Fibroblast of gingiva (primary cell): ENCODE measurements at regions not wholly inside any gene's neighbourhood (a gene's known extent, or its start where the extent isn't known, plus 50 kb on each side); places are given as distances from the start of the nearest gene placed in this dataset.

Experiments used
- DNase-seq: peaks from one replicate; pipeline ENCODE4 v3.0.0-alpha.2; 2011; ENCODE audit warnings: low read depth

GRCh38 chr9:12874395-12874794 lies 99.6 kb downstream of the LURAP1L start:
- DNase-seq = peak; percentile 41

- no peak for DNase-seq
Measured at GRCh38 chr9:12875191-12875590, 100.4 kb downstream of the LURAP1L start.

GRCh38 chr9:12876872-12877271 lies 102.1 kb downstream of the LURAP1L start:
- no peak for DNase-seq

GRCh38 chr9:12878351-12878978 lies 103.6 kb downstream of the LURAP1L start:
- DNase-seq = peak; percentile 59

- DNase-seq = no peak
Measured at GRCh38 chr9:12879961-12880360, 105.1 kb downstream of the LURAP1L start.

DNA sequence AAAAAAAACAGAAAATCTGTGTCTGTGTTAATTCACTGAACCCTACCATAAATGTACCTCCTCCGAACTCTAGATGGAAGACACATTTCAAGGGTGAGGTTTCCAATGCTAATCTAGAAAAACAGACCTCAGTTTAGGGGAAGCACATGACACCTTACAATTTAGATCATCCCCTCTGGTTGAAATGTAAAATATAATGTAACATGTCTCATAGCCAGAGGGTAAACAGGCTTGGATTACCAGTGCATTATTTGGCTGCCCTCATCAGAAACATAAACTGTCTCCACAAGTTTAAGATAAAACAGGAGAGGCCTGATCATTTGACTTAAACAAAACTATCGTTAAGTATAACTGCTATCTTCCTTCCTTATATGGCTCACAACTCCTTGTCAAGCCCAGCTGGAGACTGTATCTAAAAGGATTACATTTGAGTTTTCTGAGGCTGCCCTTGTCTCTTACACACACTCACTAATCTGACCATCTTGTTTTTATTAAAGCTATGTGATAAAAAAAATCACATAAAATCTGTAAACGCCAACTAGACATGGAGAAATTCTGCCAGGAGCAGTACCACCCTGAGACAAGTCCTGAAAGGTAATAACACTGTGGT lies 105.7 kb downstream of the LURAP1L start:
- no peak for DNase-seq

GRCh38 chr9:12882430-12882829 lies 107.6 kb downstream of the LURAP1L start:
- DNase-seq = peak; percentile 88

GRCh38 chr9:12884736-12885395 lies 110.0 kb downstream of the LURAP1L start:
- peak; percentile 80 for DNase-seq

- DNase-seq = no peak
Measured at GRCh38 chr9:12889402-12890106, 114.7 kb downstream of the LURAP1L start.

DNA sequence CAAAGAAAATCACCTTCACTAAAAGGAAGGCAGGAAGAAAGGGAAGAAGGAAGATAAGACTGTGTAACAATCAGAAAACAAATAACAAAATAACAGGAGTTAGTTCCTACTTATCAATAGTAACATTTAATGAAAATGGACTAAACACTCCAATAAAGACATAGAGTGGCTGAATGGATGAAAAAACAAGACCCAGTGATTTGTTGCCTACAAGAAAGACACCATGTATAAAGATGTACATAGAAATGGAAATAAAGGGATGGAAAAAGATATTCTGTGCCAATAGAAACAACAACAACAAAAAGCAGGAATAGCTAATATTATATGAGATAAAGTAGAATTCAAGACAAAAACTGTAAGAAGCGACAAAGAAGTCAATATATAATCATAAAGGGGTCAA lies 116.8 kb downstream of the LURAP1L start:
- no peak for DNase-seq

DNA sequence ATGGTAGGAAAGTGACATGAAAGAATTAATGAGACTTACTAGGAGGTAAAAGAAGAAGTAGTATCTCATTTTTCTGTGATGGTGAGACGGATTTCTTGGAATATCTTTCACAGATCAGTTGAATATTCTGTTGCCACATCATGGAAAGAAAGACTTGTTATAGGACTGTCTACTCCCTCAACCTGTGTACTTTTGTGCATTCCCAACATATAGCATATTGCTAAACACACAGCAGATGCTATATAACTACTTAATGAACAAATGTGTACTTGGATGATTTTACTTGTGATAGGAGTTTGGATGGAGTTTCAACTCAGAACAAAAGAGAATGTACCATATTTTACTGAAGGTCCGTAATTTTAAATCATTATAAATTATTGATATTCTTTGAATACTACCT lies 128.5 kb downstream of the LURAP1L start:
- no peak for DNase-seq

- DNase-seq = no peak
Measured at GRCh38 chr9:12904261-12905000, 129.6 kb downstream of the LURAP1L start.

DNA sequence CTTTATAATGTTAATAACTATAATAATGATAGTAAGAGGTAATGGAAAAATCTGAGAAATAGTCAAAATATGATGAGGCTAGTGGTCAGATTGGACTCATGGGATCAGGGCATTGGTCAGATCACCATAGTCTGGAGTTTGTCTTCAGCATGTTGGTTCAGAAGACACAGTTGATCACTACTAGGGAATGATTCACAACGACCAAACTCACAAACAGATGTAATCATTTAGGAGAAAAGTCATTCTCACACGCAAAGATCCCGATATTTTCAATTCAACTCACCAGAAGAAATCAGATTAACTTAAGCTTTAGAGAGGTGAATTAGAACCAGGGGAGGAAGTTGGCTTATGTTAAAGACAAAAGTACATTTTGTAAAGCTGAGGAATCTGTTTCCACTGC lies 131.8 kb downstream of the LURAP1L start:
- no peak for DNase-seq

DNA sequence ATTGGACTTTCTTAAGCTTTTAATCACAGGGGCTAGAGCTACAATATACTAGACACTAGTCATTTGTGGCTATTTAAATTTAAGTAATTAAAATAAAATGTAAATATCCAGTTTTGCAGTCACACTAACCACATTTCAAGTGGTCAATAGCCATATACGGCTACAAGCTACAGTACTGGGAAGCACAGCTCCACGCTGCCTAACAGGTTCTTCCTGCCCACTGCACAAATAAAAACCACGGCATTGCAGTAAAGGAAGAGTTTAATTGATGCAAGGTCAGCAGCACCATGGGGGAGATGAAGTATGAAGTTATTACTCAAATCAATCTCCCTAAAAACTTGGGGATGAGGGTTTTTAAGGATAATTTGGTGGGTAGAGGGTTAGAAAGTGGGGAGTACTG lies 134.1 kb downstream of the LURAP1L start:
- no peak for DNase-seq

DNA sequence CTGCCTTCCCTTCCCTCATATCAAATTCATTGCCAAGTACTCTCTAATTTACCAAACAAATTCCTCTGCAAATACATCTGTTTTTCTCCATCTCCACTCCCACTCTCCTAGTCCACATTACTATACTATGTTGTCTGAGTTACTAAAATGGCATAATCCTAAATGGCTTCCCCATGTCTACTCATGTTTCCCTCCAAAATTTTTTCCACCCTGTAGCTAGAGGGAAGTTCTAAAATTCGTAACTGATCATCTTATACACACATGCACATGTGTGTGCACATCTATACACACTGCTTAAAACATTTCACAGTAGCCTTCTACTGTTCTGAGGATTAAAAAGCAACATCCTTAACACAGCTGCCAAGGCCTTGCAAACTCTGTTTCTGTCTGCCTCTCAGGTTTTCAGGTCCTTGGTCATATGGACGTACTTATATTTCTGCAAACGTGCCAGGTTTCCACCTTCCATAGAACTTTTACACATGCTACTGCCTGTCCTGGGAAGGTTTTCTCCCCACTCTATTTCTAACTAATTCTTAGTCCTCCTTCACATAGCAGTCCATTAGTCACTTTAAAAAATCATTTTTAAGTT lies 140.6 kb downstream of the LURAP1L start:
- DNase-seq = no peak

GRCh38 chr9:12916042-12916441 lies 141.2 kb downstream of the LURAP1L start:
- peak; percentile 71 for DNase-seq

DNA sequence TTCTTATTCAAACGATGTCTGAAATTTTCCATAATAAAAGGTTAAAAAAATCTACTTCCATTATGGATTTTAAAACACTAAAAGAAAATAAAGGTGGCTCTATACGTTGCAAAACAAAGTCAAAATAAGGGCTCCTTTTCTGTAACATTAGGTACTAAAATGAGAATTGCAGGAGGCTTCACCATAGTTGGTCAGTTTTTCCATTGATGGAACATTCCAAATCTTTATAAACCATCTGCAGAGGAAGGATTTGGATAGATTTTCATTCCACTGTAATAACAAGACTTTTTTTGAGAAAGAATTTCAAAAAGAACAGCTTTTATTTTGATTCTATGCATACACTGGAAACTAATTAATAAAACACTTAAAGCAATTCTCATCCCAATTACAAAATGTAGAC lies 145.6 kb downstream of the LURAP1L start:
- no peak for DNase-seq

DNA sequence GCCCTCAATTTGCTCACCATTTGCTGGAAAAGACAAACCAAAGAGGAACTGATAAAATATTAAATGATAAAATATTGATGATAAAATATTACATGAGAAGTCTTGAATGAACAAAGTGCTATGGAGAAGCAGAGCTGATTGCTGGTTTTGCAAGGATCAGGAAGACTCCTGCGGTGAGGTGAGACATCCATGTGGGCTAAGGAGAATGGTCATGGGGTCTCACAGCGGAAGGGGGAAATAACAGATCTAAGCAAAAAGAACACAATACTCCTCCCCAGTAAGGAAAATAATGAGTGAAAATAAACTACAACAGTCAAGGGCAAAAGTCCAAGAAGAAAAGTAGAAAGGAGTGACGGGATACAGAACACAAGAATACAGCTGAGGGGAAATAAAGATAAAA lies 146.8 kb downstream of the LURAP1L start:
- no peak for DNase-seq

DNA sequence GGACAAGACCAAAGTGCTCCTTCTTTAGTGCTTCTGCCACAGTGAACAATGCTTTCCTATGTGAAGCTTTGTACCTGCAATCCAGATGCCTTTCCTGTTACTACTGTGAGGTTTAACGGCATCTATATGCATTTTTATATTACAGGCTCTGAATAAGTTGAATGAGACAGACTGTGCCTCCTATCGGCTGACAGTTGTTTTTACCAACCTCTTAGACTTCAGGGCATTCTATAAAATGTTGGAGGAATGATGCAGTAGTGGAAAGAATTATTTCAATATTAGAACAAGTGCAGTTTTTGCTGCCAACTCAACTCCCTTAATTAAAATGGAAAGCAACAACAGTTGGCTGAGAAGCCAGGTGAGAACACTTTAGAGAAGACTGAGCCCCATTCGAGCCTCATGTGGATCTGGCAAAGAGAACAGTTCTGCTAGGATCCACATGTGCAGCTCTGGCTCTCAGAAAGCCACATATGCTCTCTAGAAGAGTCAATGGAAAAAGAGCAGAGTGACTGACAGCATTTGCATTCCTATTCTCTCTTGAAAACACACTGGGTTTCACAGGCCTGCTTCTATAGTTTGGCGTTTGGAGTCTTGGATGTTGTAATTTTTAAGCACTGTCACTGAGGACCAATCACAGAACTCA lies 147.5 kb downstream of the LURAP1L start:
- peak; percentile 56 for DNase-seq

GRCh38 chr9:12923468-12924009 lies 148.7 kb downstream of the LURAP1L start:
- DNase-seq = peak; percentile 100

DNA sequence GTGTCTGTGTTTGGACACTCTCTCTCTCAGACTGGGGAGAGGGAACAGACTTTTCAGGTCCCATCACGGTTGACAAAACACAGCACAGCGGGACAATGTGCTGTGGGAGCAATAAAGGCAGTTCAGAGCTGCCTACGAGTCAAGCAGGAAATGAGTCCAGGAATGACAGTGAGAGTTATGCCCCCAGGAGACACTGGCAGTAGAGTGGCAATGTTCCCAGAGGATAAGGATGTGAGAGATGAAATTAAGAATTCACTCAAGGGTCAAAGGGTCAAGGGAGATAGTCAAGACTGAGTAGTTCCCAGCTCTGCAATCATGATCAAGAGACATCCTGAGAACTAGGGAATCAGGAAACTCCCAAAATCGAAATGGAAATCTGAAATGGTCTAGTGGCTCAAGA lies 156.1 kb downstream of the LURAP1L start:
- no peak for DNase-seq
